Renal cortex interstitium (tissue), 11 donors: ENCODE measurements at regions not wholly inside any gene's neighbourhood (a gene's known extent, or its start where the extent isn't known, plus 50 kb on each side); places are given as distances from the start of the nearest gene placed in this dataset.
"Not testable (repeated sequence)": the region's sequence is repeated elsewhere in the genome, so short reads cannot be mapped to it uniquely, and the experiment has no call there.

Experiments
- DNase-seq, 11 donors: peaks; one replicate each; pipeline ENCODE4 v3.0.0-alpha.2; 2013; ENCODE audit warnings: low read depth in 9 of 11, low spot score in 4 of 11; ENCODE audit errors: extremely low read depth in 1 of 11

DNA sequence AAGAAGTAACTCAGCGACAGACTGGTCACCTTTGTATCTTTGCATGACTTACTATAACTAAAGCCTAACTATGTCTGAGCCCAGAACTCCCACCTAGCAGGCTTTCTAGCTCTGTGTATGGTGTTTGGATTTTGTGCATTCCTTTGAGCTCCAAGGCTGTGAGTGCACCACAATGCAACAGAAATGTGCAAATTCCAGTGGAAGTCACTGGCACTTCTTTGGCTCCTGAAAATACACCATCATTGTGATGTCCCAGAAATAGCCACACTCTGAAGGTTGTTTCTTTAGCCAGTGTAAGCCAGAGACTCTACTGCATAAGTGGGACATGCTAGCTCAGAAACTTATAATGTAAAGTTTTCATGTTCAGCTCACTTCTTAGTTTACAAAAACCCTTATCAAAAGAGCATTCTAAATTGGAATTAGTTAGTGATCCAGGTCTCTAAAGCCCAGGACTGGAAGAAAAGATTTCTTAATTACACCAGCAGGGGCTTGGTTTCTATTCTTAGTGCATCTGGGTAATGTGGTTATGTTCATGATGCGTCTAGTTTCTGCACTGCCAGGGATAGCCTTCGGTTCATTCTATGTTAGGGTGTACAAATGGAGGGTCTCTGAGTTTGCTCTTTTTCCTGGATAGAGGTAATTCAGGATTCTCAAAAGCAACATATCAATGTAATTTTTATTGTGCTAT lies 1239.5 kb upstream of the ZEB2 start:
- no peak for DNase-seq

- DNase-seq: no peak
Measured at GRCh38 chr2:145757503-145758246, 1237.8 kb upstream of the ZEB2 start.

DNA sequence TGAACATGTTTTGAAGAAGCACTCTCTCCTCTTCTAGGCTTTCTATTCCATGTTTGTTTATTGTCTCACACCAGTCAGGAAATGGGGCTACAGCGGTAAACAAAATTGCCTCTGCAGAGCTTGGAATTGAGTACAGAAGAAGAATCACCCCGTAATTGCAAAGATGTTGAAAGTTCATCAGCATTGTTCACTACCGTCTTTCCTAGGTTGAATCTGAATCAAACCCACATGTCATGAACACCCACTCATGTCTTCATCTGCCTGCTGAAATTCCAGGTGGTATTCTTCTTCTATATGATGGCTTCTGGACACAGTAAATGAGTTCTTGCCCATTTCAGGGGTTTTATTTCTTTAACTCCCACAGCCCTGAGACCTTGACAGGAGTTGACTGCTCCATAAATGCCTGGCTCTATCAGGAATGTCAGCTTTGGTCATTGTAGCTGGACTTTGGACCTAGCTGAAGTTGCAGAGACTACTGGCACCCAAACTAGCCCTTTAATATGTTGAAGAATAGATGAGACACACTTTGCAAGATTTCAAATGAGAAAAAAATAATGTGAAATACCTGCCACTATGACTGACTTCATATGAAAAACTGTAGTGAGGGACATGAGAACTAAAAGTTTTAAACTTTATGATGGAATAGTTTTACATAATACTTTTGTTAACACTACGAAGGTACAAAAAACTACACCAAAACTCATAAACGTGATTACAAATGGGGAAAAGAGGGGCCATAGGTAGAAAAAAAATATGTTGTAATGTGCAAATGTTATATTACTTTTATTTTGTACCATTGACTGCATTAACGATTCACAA lies 1235.3 kb upstream of the ZEB2 start:
- DNase-seq: no peak

DNA sequence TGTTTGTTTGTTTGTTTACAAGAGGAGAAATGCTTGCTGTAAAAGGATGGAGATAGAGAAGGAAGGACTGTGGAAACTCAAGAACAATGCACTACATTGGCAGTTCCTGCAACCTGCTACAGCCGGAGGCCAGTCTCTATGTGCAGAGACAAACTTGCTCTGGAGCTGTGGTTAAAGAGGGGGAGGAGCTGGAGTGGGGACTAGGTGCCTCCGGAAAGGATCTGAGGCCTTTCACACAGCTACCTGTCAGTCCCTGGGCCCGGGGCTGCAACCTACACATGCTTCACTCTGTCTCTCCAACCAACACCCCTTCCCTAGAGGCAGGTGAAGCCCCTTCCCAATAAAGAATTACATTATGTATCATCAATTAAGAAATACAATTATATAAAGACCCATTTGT lies 1234.0 kb upstream of the ZEB2 start:
- no peak for DNase-seq

DNA sequence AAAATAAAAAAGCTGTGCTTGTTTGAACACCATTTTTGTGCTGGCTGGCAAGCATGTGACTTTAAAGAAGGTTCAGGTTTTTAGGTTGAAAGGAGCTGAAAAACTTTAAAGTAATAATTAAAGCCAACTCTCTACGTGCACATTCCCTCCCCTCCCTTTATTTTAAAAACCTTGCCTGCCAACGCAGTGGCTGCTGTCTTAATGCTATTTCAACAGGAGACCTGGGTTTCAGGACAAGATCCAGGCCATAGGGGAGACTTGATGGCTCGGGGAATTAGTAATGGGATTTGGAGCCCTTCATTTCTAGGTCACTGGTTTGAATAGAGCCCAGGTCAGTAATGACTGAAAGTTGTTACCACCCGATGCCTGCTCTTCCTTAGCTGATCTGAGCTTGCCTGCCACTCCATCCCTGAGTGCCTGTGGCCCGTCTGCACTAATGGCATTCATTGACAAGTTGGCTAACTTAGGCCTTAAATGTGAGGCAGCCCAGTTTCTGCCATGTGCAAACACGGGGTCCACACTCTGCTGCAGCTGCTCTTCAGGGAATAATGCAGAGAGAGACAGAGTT lies 1233.2 kb upstream of the ZEB2 start:
- DNase-seq: no peak

GRCh38 chr2:145752091-145752806 lies 1232.3 kb upstream of the ZEB2 start:
- DNase-seq: peak in 10 of 11 donors; percentile 50 to 81 (median 58)

DNA sequence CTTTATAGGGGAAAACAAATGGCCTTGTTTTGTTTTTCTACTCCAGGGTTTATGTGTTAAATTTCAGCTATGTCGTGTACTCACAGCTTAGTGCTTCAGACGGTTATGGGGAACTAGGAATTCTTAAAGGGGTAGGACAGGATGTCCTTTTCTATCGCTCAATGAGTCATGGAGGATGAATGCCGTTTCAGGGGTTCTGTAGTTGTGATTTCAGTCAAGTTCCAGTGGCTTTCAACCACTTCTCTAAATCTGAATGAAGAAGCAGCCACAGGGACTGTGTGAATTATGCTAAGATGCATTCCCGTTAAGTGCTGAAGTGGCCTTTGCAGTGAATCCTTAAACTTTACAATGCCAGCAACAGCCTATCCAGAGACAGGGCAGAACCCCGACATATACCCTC lies 1231.7 kb upstream of the ZEB2 start:
- peak in 3 of 11 donors; percentile 25 to 38 (median 28) for DNase-seq

DNA sequence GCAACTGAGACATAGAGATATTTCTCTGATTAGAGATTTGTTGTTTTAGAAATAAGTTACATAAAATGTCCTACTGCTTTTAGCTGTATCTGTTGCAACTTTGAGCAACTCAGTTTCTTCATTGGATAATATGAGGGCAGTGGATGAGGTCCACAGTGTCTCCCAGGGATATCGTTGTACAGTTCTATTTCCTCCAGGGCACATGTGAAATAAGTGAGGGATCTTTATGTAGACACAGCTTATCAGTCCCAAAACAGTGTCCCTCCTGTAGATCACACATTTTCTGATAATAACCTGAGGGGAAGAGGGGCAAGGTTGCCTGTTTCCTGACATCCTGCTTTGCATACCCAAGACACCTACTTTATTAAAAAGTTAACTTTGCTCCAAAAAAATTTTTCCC lies 1231.2 kb upstream of the ZEB2 start:
- DNase-seq: no peak

DNA sequence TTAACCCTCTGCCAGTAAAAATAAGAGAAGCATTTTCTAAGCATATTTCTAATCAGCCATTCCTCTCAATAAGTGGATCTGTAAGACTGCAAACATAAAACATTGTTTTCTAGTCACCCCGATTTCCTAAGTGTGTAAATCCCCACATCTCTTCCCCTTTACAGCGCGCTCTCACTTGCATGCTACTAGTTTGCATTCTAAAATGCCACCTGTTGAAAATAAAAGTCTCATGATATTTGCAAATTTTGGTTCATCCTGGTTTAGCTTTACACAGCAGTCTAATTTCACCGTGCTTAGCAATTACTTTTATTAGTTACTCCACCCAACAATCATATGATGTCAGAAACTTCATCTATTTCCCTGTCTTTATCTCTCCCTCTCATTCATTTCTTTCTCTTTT lies 1230.7 kb upstream of the ZEB2 start:
- no peak for DNase-seq

DNA sequence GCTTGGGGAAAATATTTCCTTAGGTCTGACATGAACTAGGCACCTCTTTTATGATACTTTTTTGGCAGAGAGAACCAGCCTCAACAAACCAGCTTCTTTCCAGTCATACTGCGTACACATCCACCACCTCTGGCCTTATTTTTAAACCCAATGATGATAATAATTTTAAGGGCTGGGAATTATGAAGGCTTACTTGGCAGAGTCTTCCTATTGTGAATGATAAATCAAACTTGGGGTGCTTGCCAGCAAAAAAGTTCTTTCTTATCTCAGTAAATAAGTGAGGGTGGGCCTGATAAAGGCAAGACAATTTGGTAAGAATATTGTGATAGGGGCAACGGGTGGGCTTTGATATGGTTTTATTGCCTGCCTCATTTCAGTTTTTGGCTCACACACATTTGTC lies 1230.2 kb upstream of the ZEB2 start:
- no peak for DNase-seq

DNA sequence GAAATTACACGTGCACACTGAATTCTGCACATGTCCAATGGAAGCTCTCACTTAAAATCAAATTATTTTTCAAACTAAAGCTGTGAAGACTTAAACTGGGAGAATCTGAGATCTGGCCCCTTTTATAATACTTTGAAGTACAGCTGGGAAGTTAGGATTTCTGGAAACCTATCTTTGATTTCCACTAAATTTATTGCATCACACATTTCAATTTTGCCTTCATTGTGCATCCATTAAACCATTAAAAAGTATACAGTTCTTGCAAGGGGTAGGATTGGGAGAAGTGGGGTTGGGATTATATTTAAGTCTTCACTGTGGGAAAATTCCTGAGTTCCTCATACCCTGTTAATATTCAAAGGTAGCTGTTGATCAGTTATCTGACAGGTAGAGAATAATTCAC lies 1229.6 kb upstream of the ZEB2 start:
- DNase-seq: no peak

DNA sequence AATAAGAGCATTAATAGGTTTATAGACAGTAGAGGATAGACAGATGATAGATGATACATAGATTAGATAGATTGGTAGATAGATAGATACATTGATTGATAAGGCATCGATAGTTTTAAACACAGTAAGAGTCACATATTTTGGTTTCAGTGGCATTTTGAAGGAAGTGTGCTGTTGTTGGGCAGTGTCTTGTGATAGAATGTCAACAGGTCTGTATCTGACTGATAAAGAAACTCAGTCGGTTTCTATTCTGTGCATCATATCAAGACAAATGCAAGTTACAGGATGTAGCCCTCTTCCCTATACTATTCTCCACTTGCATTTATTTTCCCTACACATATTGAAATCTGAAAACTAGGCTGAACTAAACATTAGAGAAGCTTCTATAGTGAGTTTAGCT lies 1229.0 kb upstream of the ZEB2 start:
- DNase-seq: no peak

DNA sequence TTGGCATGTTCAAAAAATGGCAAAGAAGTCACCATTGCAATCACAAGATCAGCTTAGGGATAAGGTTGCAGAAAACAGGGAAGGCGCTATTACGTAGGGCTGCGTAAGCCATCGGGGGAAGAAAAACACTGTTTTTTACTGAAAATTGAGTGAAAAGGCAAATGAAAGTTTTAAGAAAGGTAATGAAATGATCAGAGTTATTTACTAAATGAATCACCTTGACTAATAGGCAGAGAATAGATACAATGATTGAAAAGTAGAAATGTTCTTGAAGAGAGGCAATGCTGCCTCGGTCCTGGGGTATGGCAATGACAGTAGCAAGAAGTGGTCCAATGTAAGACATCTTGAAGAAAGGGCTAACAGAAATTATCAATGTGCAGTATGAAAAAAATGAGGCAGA lies 1227.8 kb upstream of the ZEB2 start:
- no peak for DNase-seq

DNA sequence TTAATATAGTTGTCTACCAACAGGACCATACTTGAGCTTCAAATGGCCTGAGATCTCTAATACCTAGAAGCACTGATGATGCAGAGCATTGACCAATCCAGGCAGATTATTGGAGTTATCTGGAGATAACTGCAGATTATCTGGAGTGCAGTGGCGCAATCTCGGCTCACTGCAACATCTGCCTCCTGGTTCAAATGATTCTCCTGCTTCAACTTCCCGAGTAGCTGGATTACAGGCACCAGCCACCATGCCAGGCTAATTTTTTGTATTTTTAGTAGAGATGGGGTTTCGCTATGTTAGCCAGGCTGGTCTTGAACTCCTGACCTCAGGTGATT lies 1225.4 kb upstream of the ZEB2 start:
- not testable (repeated sequence) for DNase-seq

DNA sequence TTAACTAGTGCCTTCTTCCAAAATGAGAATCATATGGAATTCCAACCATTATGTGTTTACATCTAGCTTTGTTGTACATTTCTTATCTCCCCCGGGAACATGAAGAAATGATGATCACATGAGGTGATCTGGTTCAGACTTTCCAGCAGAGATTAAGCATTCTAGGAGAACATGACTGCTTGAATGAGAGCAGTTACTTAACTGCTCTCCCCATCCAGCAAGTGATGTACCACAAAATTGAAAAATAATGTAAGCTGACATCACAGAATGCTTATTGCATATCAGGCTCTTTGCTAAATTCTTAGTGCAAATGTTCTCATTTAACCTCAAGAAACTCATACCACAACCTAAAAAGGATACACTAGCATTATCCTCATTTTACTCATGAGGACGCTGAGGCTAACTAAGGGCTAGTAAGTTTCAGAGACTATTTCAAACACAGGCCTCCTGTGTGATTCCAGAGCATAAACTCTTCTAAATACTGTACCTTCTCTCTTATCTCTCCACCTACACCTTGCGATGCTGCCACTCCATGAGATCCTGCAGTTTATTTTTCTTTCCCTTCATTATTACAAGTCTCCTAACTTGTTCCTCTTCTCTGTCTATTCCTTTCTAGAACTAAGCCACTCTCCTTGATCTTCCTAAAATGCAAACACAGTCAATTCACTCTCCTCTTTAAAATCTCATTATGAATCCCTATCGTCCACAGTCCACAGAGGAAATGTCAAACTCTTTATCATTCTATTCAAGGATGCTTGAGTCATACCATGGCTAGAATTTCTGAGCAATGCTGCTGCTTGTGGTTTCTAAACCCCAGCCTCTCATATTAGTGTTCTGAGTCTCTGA lies 1224.8 kb upstream of the ZEB2 start:
- no peak for DNase-seq

DNA sequence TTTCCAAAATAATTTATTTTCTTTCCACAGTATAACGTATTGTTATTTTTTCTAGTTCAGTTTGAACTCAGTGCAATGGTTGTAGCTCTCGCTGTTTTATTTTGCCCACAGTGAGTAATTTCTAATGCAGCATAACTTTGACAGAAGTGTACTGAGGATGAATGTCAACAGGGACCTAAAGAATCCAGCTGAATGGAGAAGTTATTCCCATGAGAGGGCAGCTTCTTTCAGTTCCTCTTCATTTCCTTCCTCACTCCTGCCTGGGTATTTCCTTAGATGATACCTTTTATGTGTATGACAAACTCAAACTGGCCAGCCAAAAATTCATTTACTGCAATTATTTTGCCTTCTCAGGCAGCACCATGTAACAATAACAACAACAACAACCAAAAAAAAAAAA lies 1223.1 kb upstream of the ZEB2 start:
- no peak for DNase-seq

GRCh38 chr2:145741636-145742035 lies 1221.7 kb upstream of the ZEB2 start:
- DNase-seq: no peak

DNA sequence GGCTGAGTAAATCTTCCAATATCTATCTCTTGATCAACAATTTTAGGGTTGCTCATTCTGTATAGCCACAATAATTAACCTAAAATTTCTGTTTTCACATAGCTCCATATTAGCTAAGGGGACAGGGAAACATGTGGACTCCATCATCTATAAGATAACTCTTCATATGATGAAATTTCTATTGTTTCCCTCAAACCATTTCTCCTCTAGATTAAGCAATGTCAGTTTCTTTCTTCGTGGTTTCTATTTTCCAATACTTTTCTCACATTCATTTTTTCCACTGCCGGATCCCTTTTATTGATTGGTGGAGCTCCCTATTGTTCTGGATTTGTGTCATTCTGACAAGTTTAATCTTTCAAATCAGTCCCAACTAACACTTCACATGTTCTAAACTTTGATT lies 1221.3 kb upstream of the ZEB2 start:
- no peak for DNase-seq
